AG04450 (cell line): ENCODE measurements at regions not wholly inside any gene's neighbourhood (a gene's known extent, or its start where the extent isn't known, plus 50 kb on each side); places are given as distances from the start of the nearest gene placed in this dataset.

Source experiments
- CTCF ChIA-PET: fragments of 300-600, 350-600 bp; formaldehyde crosslinking; extraction: SDS; loops from one replicate; lab custom pipeline; 2022; ENCODE audit warnings: antibody characterized with exemption, inconsistent platforms; lab: Charles Lee
- POLR2A ChIA-PET: fragments of 350-600 bp; formaldehyde crosslinking; extraction: SDS; loops from one replicate; lab custom pipeline; 2021; ENCODE audit warnings: antibody characterized with exemption, inconsistent platforms; lab: Yijun Ruan, JAX
- DNase-seq: peaks from one replicate; pipeline ENCODE4 v3.0.0-alpha.2; 2011; ENCODE audit warnings: low read depth, low spot score
- H3K27ac ChIP-seq: one replicate; pipeline ENCODE4 v1.5.1; 2012; ENCODE audit warnings: low read depth, low read length, control low read depth
- H3K27me3 ChIP-seq: one replicate; pipeline ENCODE4 v1.6.0; 2012; ENCODE audit warnings: low read length; ENCODE audit not compliant: control insufficient read depth, insufficient read depth
- H3K4me3 ChIP-seq: 2 replicates; pipeline ENCODE4 v1.5.1; 2011; ENCODE audit warnings: mild to moderate bottlenecking, low read depth, low read length, control low read depth
- H3K9me3 ChIP-seq: 2 replicates; pipeline ENCODE4 v1.5.1; 2012; ENCODE audit warnings: low read length; ENCODE audit not compliant: control insufficient read depth, insufficient read depth
- CTCF ChIP-seq: IDR thresholded peaks from 2 replicates; pipeline ENCODE4 v1.5.1; 2011; ENCODE audit warnings: low read depth, low read length, control low read depth, inconsistent platforms

GRCh38 chr2:194323740-194324139, 1333.3 kb upstream of the SLC39A10 start:
- Histone ChIP-seq H3K9me3 (peaks cover 26% of the 10 kb centered on the region), H3K27me3 (no peaks in the 10 kb centered on the region), H3K4me3 (no peak overlapping the region), H3K27ac (no peak overlapping the region)
- CTCF ChIA-PET = interaction anchor here (0.8 kb wide), 1 partner anchor 14 kb away, joined by 8 read pairs; no protein-coding TSS in a partner anchor
- no peak for DNase-seq
- POLR2A ChIA-PET = interaction anchor here (0.7 kb wide), 1 partner anchor 849 kb away, joined by 7 read pairs; no protein-coding TSS in a partner anchor
- TF ChIP-seq CTCF = no peak

- ChIA-PET CTCF (no interaction called here), POLR2A (no interaction called here)
- TF ChIP-seq CTCF = no peak
- H3K9me3 ChIP-seq = peaks cover 10% of the 10 kb centered on the region; the same call in 1 of the 2 replicates
- DNase-seq = no peak
- H3K27ac ChIP-seq = no peak overlapping the region
- no peaks in the 10 kb centered on the region for H3K27me3 ChIP-seq
- no peak overlapping the region for H3K4me3 ChIP-seq
Measured at GRCh38 chr2:194320520-194320919, 1336.5 kb upstream of the SLC39A10 start.

GRCh38 chr2:194319222-194319992, 1337.6 kb upstream of the SLC39A10 start:
- ChIA-PET CTCF (no interaction called here), POLR2A (no interaction called here)
- Histone ChIP-seq H3K27me3 (no peaks in the 10 kb centered on the region), H3K4me3 (no peak overlapping the region), H3K27ac (no peak overlapping the region), H3K9me3 (peaks cover 10% of the 10 kb centered on the region; the same call in 1 of the 2 replicates)
- TF ChIP-seq CTCF = no peak
- DNase-seq = no peak

- H3K27ac ChIP-seq = no peak overlapping the region
- ChIA-PET CTCF (no interaction called here), POLR2A (no interaction called here)
- peaks cover 2% of the 10 kb centered on the region; the same call in 1 of the 2 replicates for H3K9me3 ChIP-seq
- DNase-seq = no peak
- H3K4me3 ChIP-seq = no peak overlapping the region
- H3K27me3 ChIP-seq = no peaks in the 10 kb centered on the region
- TF ChIP-seq CTCF = no peak
Measured at GRCh38 chr2:194314042-194314441, 1343.0 kb upstream of the SLC39A10 start.

GRCh38 chr2:194304191-194304590, 1352.8 kb upstream of the SLC39A10 start:
- POLR2A ChIA-PET = no interaction called here
- no peak for TF ChIP-seq CTCF
- CTCF ChIA-PET = no interaction called here
- H3K4me3 ChIP-seq = no peak overlapping the region
- no peak for DNase-seq
- H3K27me3 ChIP-seq = no peaks in the 10 kb centered on the region
- H3K9me3 ChIP-seq = no peaks in the 10 kb centered on the region
- H3K27ac ChIP-seq = no peak overlapping the region
